ENCODE measurements at regions not wholly inside any gene's neighbourhood (a gene's known extent, or its start where the extent isn't known, plus 50 kb on each side); places are given as distances from the start of the nearest gene placed in this dataset.

- no peaks in the 10 kb centered on the region for H3K79me2 ChIP-seq (ENCODE audit: control insufficient read depth, low read length)
- no peaks in the 10 kb centered on the region; the same call in 1 of the 2 replicates for H3K27me3 ChIP-seq (ENCODE audit: control insufficient read depth, low read length)
- H3K27ac ChIP-seq (ENCODE audit: low read depth, low read length): no peak overlapping the region
- no peaks in the 10 kb centered on the region for H3K9me3 ChIP-seq (ENCODE audit: control insufficient read depth, insufficient read depth, low read length)
- H3K9me2 ChIP-seq (replicated peaks; ENCODE audit: control insufficient read depth, low read length): no peaks in the 10 kb centered on the region
- H3K4me3 ChIP-seq (ENCODE audit: low read length): peak overlapping the region; percentile 49
- H3K36me3 ChIP-seq (ENCODE audit: control insufficient read depth, low read length): no peaks in the 10 kb centered on the region
- H4K20me1 ChIP-seq (ENCODE audit: control insufficient read depth, insufficient read depth, low read depth, low read length): no peaks in the 10 kb centered on the region
- peaks cover 47% of the 10 kb centered on the region for H3K4me1 ChIP-seq (ENCODE audit: control insufficient read depth, low read length)
- no peaks in the 10 kb centered on the region for H3F3A ChIP-seq (ENCODE audit: control insufficient read depth, insufficient read depth)
- peak overlapping the region; percentile 59 for H3K4me2 ChIP-seq (ENCODE audit: low read length)
- TF ChIP-seq CTCF (IDR thresholded peaks at IDR 0.05; ENCODE audit: low read depth, low read length, poor library complexity, severe bottlenecking): no peak
- no peak for TF ChIP-seq EZH2phosphoT487 (IDR thresholded peaks at IDR 0.05; ENCODE audit: borderline replicate concordance, low read length)
Observed at GRCh38 chr2:9767656-9768281, 75.5 kb upstream of the TAF1B start.

GRCh38 chr2:9768388-9768787, 74.9 kb upstream of the TAF1B start:
- H3F3A ChIP-seq (ENCODE audit: control insufficient read depth, insufficient read depth): no peaks in the 10 kb centered on the region
- H3K27me3 ChIP-seq (ENCODE audit: control insufficient read depth, low read length): no peaks in the 10 kb centered on the region; the same call in 1 of the 2 replicates
- H4K20me1 ChIP-seq (ENCODE audit: control insufficient read depth, insufficient read depth, low read depth, low read length): no peaks in the 10 kb centered on the region
- H3K4me2 ChIP-seq (ENCODE audit: low read length): peak overlapping the region; percentile 59
- TF ChIP-seq EZH2phosphoT487 (IDR thresholded peaks at IDR 0.05; ENCODE audit: borderline replicate concordance, low read length): no peak
- TF ChIP-seq CTCF (IDR thresholded peaks at IDR 0.05; ENCODE audit: low read depth, low read length, poor library complexity, severe bottlenecking): no peak
- H3K4me3 ChIP-seq (ENCODE audit: low read length): peak overlapping the region; percentile 49
- H3K36me3 ChIP-seq (ENCODE audit: control insufficient read depth, low read length): no peaks in the 10 kb centered on the region
- peaks cover 47% of the 10 kb centered on the region for H3K4me1 ChIP-seq (ENCODE audit: control insufficient read depth, low read length)
- no peaks in the 10 kb centered on the region for H3K9me3 ChIP-seq (ENCODE audit: control insufficient read depth, insufficient read depth, low read length)
- H3K9me2 ChIP-seq (replicated peaks; ENCODE audit: control insufficient read depth, low read length): no peaks in the 10 kb centered on the region
- H3K27ac ChIP-seq (ENCODE audit: low read depth, low read length): no peak overlapping the region
- no peaks in the 10 kb centered on the region for H3K79me2 ChIP-seq (ENCODE audit: control insufficient read depth, low read length)

GRCh38 chr2:9769171-9770005, 73.9 kb upstream of the TAF1B start:
- H3F3A ChIP-seq (ENCODE audit: control insufficient read depth, insufficient read depth): no peaks in the 10 kb centered on the region
- no peaks in the 10 kb centered on the region for H3K9me3 ChIP-seq (ENCODE audit: control insufficient read depth, insufficient read depth, low read length)
- peaks cover 39% of the 10 kb centered on the region for H3K4me1 ChIP-seq (ENCODE audit: control insufficient read depth, low read length)
- no peaks in the 10 kb centered on the region; the same call in 1 of the 2 replicates for H3K27me3 ChIP-seq (ENCODE audit: control insufficient read depth, low read length)
- no peak overlapping the region for H3K27ac ChIP-seq (ENCODE audit: low read depth, low read length)
- no peaks in the 10 kb centered on the region for H3K9me2 ChIP-seq (replicated peaks; ENCODE audit: control insufficient read depth, low read length)
- TF ChIP-seq EZH2phosphoT487 (IDR thresholded peaks at IDR 0.05; ENCODE audit: borderline replicate concordance, low read length) (no peak), CTCF (IDR thresholded peaks at IDR 0.05; ENCODE audit: low read depth, low read length, poor library complexity, severe bottlenecking) (no peak)
- H3K79me2 ChIP-seq (ENCODE audit: control insufficient read depth, low read length): no peaks in the 10 kb centered on the region
- H4K20me1 ChIP-seq (ENCODE audit: control insufficient read depth, insufficient read depth, low read depth, low read length): no peaks in the 10 kb centered on the region
- no peak overlapping the region for H3K4me2 ChIP-seq (ENCODE audit: low read length)
- no peak overlapping the region for H3K4me3 ChIP-seq (ENCODE audit: low read length)
- no peaks in the 10 kb centered on the region for H3K36me3 ChIP-seq (ENCODE audit: control insufficient read depth, low read length)

Measured in DOHH2 (cell line).